OCI-LY1 (cell line): ENCODE measurements at regions not wholly inside any gene's neighbourhood (a gene's known extent, or its start where the extent isn't known, plus 50 kb on each side); places are given as distances from the start of the nearest gene placed in this dataset.

Experiments used
- H2AFZ ChIP-seq: fragments of 200-600 bp; sonication (generic), shearing (Covaris generic); 2 replicates; pipeline ENCODE4 v1.6.0; 2014; ENCODE audit warnings: antibody characterized with exemption, mild to moderate bottlenecking, low read length
- H3F3A ChIP-seq: fragments of 200-600 bp; sonication (generic), shearing (Covaris generic); 2 replicates; pipeline ENCODE4 v1.6.0; 2014; ENCODE audit warnings: mild to moderate bottlenecking, antibody characterized with exemption, low read length, moderate library complexity; ENCODE audit not compliant: insufficient read depth
- H3K27ac ChIP-seq: fragments of 200-600 bp; sonication (generic); 2 replicates; pipeline ENCODE4 v1.5.1; 2014; ENCODE audit warnings: low read length, mixed run types, mild to moderate bottlenecking, low read depth; ENCODE audit not compliant: poor library complexity, severe bottlenecking
- H3K27me3 ChIP-seq: fragments of 200-600 bp; sonication (generic); 2 replicates; pipeline ENCODE4 v1.6.0; 2014; ENCODE audit warnings: antibody characterized with exemption, mild to moderate bottlenecking, low read length, moderate library complexity; ENCODE audit not compliant: insufficient read depth
- H3K36me3 ChIP-seq: fragments of 200-600 bp; sonication (generic); 2 replicates; pipeline ENCODE4 v1.6.1; 2014; ENCODE audit warnings: mild to moderate bottlenecking, antibody characterized with exemption, low read length, moderate library complexity, mixed read lengths; ENCODE audit not compliant: insufficient read depth
- H3K4me1 ChIP-seq: fragments of 200-600 bp; sonication (generic); 2 replicates; pipeline ENCODE4 v1.5.1; 2014; ENCODE audit warnings: mild to moderate bottlenecking, low read length, moderate library complexity; ENCODE audit not compliant: insufficient read depth, severe bottlenecking
- H3K4me2 ChIP-seq: fragments of 200-600 bp; sonication (generic), shearing (Covaris generic); 2 replicates; pipeline ENCODE4 v1.6.1; 2014; ENCODE audit warnings: low read length
- H3K4me3 ChIP-seq: fragments of 200-600 bp; sonication (generic); 2 replicates; pipeline ENCODE4 v1.5.1; 2014; ENCODE audit warnings: low read length, low read depth, mild to moderate bottlenecking, mixed read lengths; ENCODE audit not compliant: poor library complexity, severe bottlenecking
- H3K79me2 ChIP-seq: fragments of 200-600 bp; shearing (Covaris generic); 2 replicates; pipeline ENCODE4 v1.6.1; 2016; ENCODE audit warnings: mixed run types, low read length, mixed read lengths; ENCODE audit not compliant: insufficient read depth
- H3K9ac ChIP-seq: fragments of 200-600 bp; sonication (generic), shearing (Covaris generic); 2 replicates; pipeline ENCODE4 v1.6.1; 2014; ENCODE audit warnings: mild to moderate bottlenecking, low read length, mixed read lengths
- H3K9me2 ChIP-seq: fragments of 200-600 bp; sonication (generic), shearing (Covaris generic); 2 replicates; pipeline ENCODE4 v1.6.1; 2014; ENCODE audit warnings: low read depth, mild to moderate bottlenecking, low read length, mixed read lengths
- H3K9me3 ChIP-seq: fragments of 200-600 bp; shearing (Covaris generic); 2 replicates; pipeline ENCODE4 v1.6.1; 2014; ENCODE audit warnings: low read length, mixed read lengths
- H4K20me1 ChIP-seq: fragments of 200-600 bp; sonication (generic), shearing (Covaris generic); 2 replicates; pipeline ENCODE4 v1.6.0; 2016; ENCODE audit warnings: mild to moderate bottlenecking, low read length; ENCODE audit not compliant: insufficient read depth
- EZH2 ChIP-seq: fragments of 200-600 bp; sonication (generic), shearing (Covaris generic); IDR thresholded peaks from 2 replicates; pipeline ENCODE4 v1.8.0; 2017; ENCODE audit warnings: borderline replicate concordance, mixed run types, mild to moderate bottlenecking, antibody characterized with exemption, low read length, moderate library complexity, mixed read lengths
- TF ChIP-seq, protein P1 (sequence below): fragments of 200-600 bp; sonication (generic), shearing (Covaris generic); IDR thresholded peaks from 2 replicates; pipeline ENCODE4 v1.5.1; 2017; ENCODE audit warnings: mild to moderate bottlenecking, antibody characterized with exemption, low read length, moderate library complexity, mixed read lengths

- Histone ChIP-seq H3K9ac (no peak overlapping the region), H3K4me1 (no peaks in the 10 kb centered on the region), H4K20me1 (no peaks in the 10 kb centered on the region), H3K27ac (no peak overlapping the region), H3K9me2 (no peaks in the 10 kb centered on the region), H3K4me2 (no peak overlapping the region), H3F3A (no peaks in the 10 kb centered on the region), H3K27me3 (no peaks in the 10 kb centered on the region), H2AFZ (no peak overlapping the region), H3K79me2 (no peaks in the 10 kb centered on the region), H3K9me3 (no peaks in the 10 kb centered on the region), H3K4me3 (no peak overlapping the region), H3K36me3 (no peaks in the 10 kb centered on the region)
- no peak for TF ChIP-seq EZH2
- TF ChIP-seq, protein P1, sequence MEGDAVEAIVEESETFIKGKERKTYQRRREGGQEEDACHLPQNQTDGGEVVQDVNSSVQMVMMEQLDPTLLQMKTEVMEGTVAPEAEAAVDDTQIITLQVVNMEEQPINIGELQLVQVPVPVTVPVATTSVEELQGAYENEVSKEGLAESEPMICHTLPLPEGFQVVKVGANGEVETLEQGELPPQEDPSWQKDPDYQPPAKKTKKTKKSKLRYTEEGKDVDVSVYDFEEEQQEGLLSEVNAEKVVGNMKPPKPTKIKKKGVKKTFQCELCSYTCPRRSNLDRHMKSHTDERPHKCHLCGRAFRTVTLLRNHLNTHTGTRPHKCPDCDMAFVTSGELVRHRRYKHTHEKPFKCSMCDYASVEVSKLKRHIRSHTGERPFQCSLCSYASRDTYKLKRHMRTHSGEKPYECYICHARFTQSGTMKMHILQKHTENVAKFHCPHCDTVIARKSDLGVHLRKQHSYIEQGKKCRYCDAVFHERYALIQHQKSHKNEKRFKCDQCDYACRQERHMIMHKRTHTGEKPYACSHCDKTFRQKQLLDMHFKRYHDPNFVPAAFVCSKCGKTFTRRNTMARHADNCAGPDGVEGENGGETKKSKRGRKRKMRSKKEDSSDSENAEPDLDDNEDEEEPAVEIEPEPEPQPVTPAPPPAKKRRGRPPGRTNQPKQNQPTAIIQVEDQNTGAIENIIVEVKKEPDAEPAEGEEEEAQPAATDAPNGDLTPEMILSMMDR: no peak
Observed at GRCh38 chr2:17101091-17101490, 417.1 kb downstream of the RAD51AP2 start.

GRCh38 chr2:17095340-17095739 is 422.9 kb downstream of the RAD51AP2 start:
- Histone ChIP-seq H3K36me3 (no peaks in the 10 kb centered on the region), H3K27me3 (no peaks in the 10 kb centered on the region), H3F3A (no peaks in the 10 kb centered on the region), H2AFZ (no peak overlapping the region), H3K9ac (no peak overlapping the region), H3K4me3 (no peak overlapping the region), H3K9me2 (no peaks in the 10 kb centered on the region), H4K20me1 (no peaks in the 10 kb centered on the region), H3K27ac (no peak overlapping the region), H3K4me1 (no peaks in the 10 kb centered on the region), H3K4me2 (no peak overlapping the region), H3K79me2 (no peaks in the 10 kb centered on the region), H3K9me3 (no peaks in the 10 kb centered on the region)
- TF ChIP-seq, protein P1: no peak
- no peak for TF ChIP-seq EZH2

DNA sequence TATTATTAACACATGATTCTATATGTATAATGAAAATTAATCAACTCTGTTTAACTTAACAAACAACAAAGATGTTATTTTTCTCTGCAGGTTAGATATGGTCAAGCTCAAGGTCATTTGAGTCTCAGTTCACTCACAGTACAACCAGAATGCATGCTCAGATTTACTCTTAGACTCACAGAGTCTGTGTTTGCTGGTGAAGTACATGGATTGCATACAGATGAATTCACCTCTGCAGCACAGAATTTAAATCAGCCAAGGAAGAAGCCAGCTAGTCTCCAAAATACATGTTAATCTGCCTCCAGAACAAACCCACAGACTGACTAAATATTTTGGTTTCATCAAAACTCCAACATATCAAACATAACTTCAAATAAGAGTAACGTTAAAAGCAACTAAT is 424.5 kb downstream of the RAD51AP2 start:
- H3F3A ChIP-seq: no peaks in the 10 kb centered on the region
- H3K4me2 ChIP-seq: no peak overlapping the region
- TF ChIP-seq, protein P1: no peak
- no peak for TF ChIP-seq EZH2
- no peak overlapping the region for H3K4me3 ChIP-seq
- H2AFZ ChIP-seq: no peak overlapping the region
- no peaks in the 10 kb centered on the region for H4K20me1 ChIP-seq
- no peaks in the 10 kb centered on the region for H3K36me3 ChIP-seq
- no peaks in the 10 kb centered on the region for H3K9me3 ChIP-seq
- H3K9ac ChIP-seq: no peak overlapping the region
- H3K9me2 ChIP-seq: no peaks in the 10 kb centered on the region
- no peaks in the 10 kb centered on the region for H3K79me2 ChIP-seq
- no peaks in the 10 kb centered on the region for H3K4me1 ChIP-seq
- H3K27ac ChIP-seq: no peak overlapping the region
- no peaks in the 10 kb centered on the region for H3K27me3 ChIP-seq
